ENCODE measurements at regions not wholly inside any gene's neighbourhood (a gene's known extent, or its start where the extent isn't known, plus 50 kb on each side); places are given as distances from the start of the nearest gene placed in this dataset.
A peak's percentile ranks its signal among the peaks of the same experiment; 100 is the strongest.
"Not testable (repeated sequence)": the region's sequence is repeated elsewhere in the genome, so short reads cannot be mapped to it uniquely, and the experiment has no call there.

GRCh38 chr2:48059975-48060374 lies 153.7 kb upstream of the FBXO11 start:
- DNase-seq (ENCODE audit: low spot score), result peak; percentile 14
- H3K9me3 ChIP-seq (ENCODE audit: low read depth), result no peaks in the 10 kb centered on the region
- no peaks in the 10 kb centered on the region for H3K4me1 ChIP-seq (ENCODE audit: insufficient read depth)
- H2AFZ ChIP-seq, result no peak overlapping the region
- no peaks in the 10 kb centered on the region for H3K27me3 ChIP-seq
- no peaks in the 10 kb centered on the region for H3K36me3 ChIP-seq (replicated peaks; ENCODE audit: insufficient read depth, low read depth)
- 66% methylated on average over 1 of the region's 1 CpG for WGBS (ENCODE audit: low lambda C conversion rate, missing lambda C conversion rate)
- H3K4me2 ChIP-seq, result no peak overlapping the region
- no peaks in the 10 kb centered on the region for H4K20me1 ChIP-seq (ENCODE audit: insufficient read depth, poor library complexity, severe bottlenecking)
- H3K27ac ChIP-seq, result no peak overlapping the region
- no peak overlapping the region for H3K4me3 ChIP-seq
- TF ChIP-seq EZH2phosphoT487 (IDR thresholded peaks at IDR 0.05; ENCODE audit: low read depth, severe bottlenecking, unreplicated experiment), result no peak
- no peak for TF ChIP-seq CTCF (IDR thresholded peaks at IDR 0.05; ENCODE audit: poor library complexity)
- TF ChIP-seq EZH2 (IDR thresholded peaks at IDR 0.05; ENCODE audit: borderline replicate concordance), result no peak
- no peaks in the 10 kb centered on the region for H3K79me2 ChIP-seq
- no peaks in the 10 kb centered on the region for H3K9me2 ChIP-seq (replicated peaks; ENCODE audit: insufficient read depth)

GRCh38 chr2:48061656-48062055 lies 155.4 kb upstream of the FBXO11 start:
- H3K27ac ChIP-seq; H3K4me3 ChIP-seq; DNase-seq (ENCODE audit: low spot score); H3K4me2 ChIP-seq; H3K27me3 ChIP-seq; H3K36me3 ChIP-seq (replicated peaks; ENCODE audit: insufficient read depth, low read depth); H3K9me2 ChIP-seq (replicated peaks; ENCODE audit: insufficient read depth); H3K4me1 ChIP-seq (ENCODE audit: insufficient read depth); H3K79me2 ChIP-seq; H4K20me1 ChIP-seq (ENCODE audit: insufficient read depth, poor library complexity, severe bottlenecking); H2AFZ ChIP-seq; H3K9me3 ChIP-seq (ENCODE audit: low read depth): not testable (repeated sequence)
- 89% methylated on average over 4 of the region's 4 CpGs for WGBS (ENCODE audit: low lambda C conversion rate, missing lambda C conversion rate)

- H3K36me3 ChIP-seq (replicated peaks; ENCODE audit: insufficient read depth, low read depth), result no peaks in the 10 kb centered on the region
- no peak overlapping the region for H3K4me3 ChIP-seq
- DNase-seq (ENCODE audit: low spot score), result no peak
- no peaks in the 10 kb centered on the region for H3K9me3 ChIP-seq (ENCODE audit: low read depth)
- no peaks in the 10 kb centered on the region for H4K20me1 ChIP-seq (ENCODE audit: insufficient read depth, poor library complexity, severe bottlenecking)
- H2AFZ ChIP-seq, result no peak overlapping the region
- no peaks in the 10 kb centered on the region for H3K27me3 ChIP-seq
- no peaks in the 10 kb centered on the region for H3K4me1 ChIP-seq (ENCODE audit: insufficient read depth)
- H3K27ac ChIP-seq, result no peak overlapping the region
- TF ChIP-seq EZH2 (IDR thresholded peaks at IDR 0.05; ENCODE audit: borderline replicate concordance) (no peak), EZH2phosphoT487 (IDR thresholded peaks at IDR 0.05; ENCODE audit: low read depth, severe bottlenecking, unreplicated experiment) (no peak), CTCF (IDR thresholded peaks at IDR 0.05; ENCODE audit: poor library complexity) (no peak)
- H3K4me2 ChIP-seq, result no peak overlapping the region
- H3K79me2 ChIP-seq, result no peaks in the 10 kb centered on the region
- no peaks in the 10 kb centered on the region for H3K9me2 ChIP-seq (replicated peaks; ENCODE audit: insufficient read depth)
Measured at GRCh38 chr2:48065096-48065495, 158.8 kb upstream of the FBXO11 start.

- no peak for TF ChIP-seq EZH2 (IDR thresholded peaks at IDR 0.05; ENCODE audit: borderline replicate concordance)
- no peak for TF ChIP-seq EZH2phosphoT487 (IDR thresholded peaks at IDR 0.05; ENCODE audit: low read depth, severe bottlenecking, unreplicated experiment)
- no peak for TF ChIP-seq CTCF (IDR thresholded peaks at IDR 0.05; ENCODE audit: poor library complexity)
- Histone ChIP-seq H3K4me3 (no peak overlapping the region), H3K27ac (no peak overlapping the region), H3K27me3 (no peaks in the 10 kb centered on the region), H4K20me1 (ENCODE audit: insufficient read depth, poor library complexity, severe bottlenecking) (no peaks in the 10 kb centered on the region), H3K9me3 (ENCODE audit: low read depth) (no peaks in the 10 kb centered on the region), H3K79me2 (no peaks in the 10 kb centered on the region), H3K9me2 (replicated peaks; ENCODE audit: insufficient read depth) (no peaks in the 10 kb centered on the region), H2AFZ (no peak overlapping the region), H3K4me2 (no peak overlapping the region), H3K36me3 (replicated peaks; ENCODE audit: insufficient read depth, low read depth) (no peaks in the 10 kb centered on the region), H3K4me1 (ENCODE audit: insufficient read depth) (no peaks in the 10 kb centered on the region)
- DNase-seq (ENCODE audit: low spot score), result no peak
- WGBS (ENCODE audit: low lambda C conversion rate, missing lambda C conversion rate), result 86% methylated on average over 2 of the region's 2 CpGs
Measured at GRCh38 chr2:48066000-48066399, 159.7 kb upstream of the FBXO11 start.

Data from hepatocyte (in vitro differentiated cells).